ENCODE measurements at regions not wholly inside any gene's neighbourhood (a gene's known extent, or its start where the extent isn't known, plus 50 kb on each side); places are given as distances from the start of the nearest gene placed in this dataset.
A peak's percentile ranks its signal among the peaks of the same experiment; 100 is the strongest.

DNA sequence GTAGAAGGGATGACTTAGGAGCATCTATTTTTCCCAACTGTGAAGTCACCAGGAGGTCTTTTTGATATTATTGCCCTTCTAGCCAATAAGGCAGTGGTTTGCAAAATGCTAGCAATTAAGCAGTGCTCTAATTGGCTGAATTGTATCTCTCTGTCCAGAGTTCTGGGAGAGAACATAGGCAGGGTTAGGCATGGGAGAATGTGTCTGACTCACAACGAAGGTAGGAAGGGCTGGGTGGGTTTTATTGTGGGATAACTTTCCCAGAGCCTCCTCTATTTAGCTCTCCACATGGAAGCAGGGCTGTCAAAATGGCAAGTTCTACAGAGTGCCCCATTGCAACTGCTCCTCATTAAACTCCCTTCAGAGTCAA lies 415.9 kb upstream of the CADM1 start:
- no peak for DNase-seq (ENCODE audit: low read depth, low spot score)
- H3K4me1 Mint-ChIP-seq = peaks cover 17% of the 10 kb centered on the region
- H3K9me3 Mint-ChIP-seq = no peaks in the 10 kb centered on the region
- no peak overlapping the region for H3K4me3 Mint-ChIP-seq
- TF ChIP-seq, protein P1, sequence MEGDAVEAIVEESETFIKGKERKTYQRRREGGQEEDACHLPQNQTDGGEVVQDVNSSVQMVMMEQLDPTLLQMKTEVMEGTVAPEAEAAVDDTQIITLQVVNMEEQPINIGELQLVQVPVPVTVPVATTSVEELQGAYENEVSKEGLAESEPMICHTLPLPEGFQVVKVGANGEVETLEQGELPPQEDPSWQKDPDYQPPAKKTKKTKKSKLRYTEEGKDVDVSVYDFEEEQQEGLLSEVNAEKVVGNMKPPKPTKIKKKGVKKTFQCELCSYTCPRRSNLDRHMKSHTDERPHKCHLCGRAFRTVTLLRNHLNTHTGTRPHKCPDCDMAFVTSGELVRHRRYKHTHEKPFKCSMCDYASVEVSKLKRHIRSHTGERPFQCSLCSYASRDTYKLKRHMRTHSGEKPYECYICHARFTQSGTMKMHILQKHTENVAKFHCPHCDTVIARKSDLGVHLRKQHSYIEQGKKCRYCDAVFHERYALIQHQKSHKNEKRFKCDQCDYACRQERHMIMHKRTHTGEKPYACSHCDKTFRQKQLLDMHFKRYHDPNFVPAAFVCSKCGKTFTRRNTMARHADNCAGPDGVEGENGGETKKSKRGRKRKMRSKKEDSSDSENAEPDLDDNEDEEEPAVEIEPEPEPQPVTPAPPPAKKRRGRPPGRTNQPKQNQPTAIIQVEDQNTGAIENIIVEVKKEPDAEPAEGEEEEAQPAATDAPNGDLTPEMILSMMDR (conservative IDR thresholded peaks at IDR 0.05) = no peak
- no peaks in the 10 kb centered on the region for H3K36me3 Mint-ChIP-seq (ENCODE audit: low read depth)
- peaks cover 3% of the 10 kb centered on the region for H3K27me3 Mint-ChIP-seq (ENCODE audit: low read depth)
- H3K27ac Mint-ChIP-seq (ENCODE audit: unreplicated experiment) = peak overlapping the region; percentile 51

DNA sequence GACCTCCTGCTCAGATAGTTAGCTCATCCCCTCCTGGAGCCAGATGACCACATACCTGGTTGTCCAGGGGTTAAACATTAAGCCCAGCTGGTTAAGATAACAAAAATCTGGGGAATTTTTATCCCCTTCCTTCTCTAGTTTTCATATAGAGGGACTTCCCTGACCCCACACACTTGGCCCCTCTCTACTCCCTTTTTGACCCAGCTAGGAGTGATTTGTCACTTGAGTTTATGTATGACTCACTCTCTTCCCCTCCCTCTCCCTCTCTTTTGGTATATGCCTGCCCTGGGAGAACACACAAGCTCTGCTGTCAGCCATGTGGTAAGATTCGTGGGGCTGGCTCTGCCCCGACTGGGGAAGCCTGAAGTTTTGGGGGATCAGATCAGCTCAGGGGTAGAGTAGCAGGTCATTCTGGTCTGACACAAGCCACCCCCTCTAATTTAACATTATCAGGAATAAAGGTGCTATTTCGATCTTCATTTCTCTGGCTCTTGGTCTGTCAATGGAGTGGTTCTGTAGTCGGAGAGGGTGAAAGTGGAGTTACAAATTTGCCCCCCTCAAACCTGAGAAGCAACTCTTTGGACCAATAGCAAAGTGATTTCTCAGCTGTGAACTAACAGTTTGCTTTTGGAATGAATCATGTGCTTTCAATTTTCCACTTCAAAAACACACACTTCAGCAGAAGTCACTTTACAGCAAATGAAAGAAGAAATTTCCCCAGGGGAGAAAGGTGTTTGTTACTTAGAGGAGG lies 415.3 kb upstream of the CADM1 start:
- H3K36me3 Mint-ChIP-seq (ENCODE audit: low read depth) = no peaks in the 10 kb centered on the region
- H3K27ac Mint-ChIP-seq (ENCODE audit: unreplicated experiment) = no peak overlapping the region
- TF ChIP-seq, protein P1 (conservative IDR thresholded peaks at IDR 0.05) = no peak
- peaks cover 23% of the 10 kb centered on the region for H3K4me1 Mint-ChIP-seq
- H3K4me3 Mint-ChIP-seq = no peak overlapping the region
- DNase-seq (ENCODE audit: low read depth, low spot score) = no peak
- H3K27me3 Mint-ChIP-seq (ENCODE audit: low read depth) = peaks cover 3% of the 10 kb centered on the region
- no peaks in the 10 kb centered on the region for H3K9me3 Mint-ChIP-seq

DNA sequence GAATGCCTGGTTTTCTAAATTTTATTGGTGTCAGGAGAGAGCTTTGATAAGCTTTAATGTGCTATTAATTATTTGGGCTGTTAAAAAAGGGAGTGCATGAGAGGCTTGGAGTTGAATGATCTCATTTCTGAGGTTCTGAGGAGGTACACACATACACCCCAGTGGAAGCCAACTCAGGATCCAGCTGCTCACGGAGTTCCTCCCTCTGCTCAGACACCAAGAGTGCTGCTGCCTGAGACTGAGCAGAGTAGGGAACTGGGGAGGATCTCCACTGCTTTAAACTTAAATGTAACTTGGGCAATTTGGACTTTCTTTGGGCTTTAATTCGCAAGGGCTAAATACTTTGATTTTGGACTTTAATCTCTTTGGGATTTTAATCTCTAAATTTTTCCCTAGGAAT lies 414.4 kb upstream of the CADM1 start:
- no peak for DNase-seq (ENCODE audit: low read depth, low spot score)
- Mint-ChIP-seq H3K9me3 (no peaks in the 10 kb centered on the region), H3K36me3 (ENCODE audit: low read depth) (no peaks in the 10 kb centered on the region), H3K4me1 (peaks cover 26% of the 10 kb centered on the region), H3K27ac (ENCODE audit: unreplicated experiment) (no peak overlapping the region), H3K4me3 (no peak overlapping the region), H3K27me3 (ENCODE audit: low read depth) (peaks cover 3% of the 10 kb centered on the region)
- TF ChIP-seq, protein P1 (conservative IDR thresholded peaks at IDR 0.05) = no peak

DNA sequence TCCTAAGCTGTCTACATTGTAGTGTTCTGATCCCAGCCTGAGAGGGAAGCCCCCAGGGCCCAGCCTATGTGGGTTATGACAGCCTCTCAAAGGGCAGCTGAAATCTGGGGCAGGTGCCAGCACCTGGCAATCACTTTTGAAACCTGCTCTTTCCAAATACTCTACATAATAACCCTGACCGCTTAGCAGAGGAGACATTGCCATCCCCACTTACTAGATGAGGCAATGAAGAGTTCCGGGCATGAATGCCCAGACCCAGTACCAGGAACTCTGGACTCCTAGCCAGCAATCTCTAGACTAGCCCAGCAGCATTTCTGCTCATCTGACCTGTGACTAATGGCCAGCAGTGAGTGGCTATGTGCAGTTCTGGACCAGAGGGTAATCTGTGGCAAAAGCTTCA lies 412.4 kb upstream of the CADM1 start:
- no peak for DNase-seq (ENCODE audit: low read depth, low spot score)
- TF ChIP-seq, protein P1 (conservative IDR thresholded peaks at IDR 0.05) = no peak
- Mint-ChIP-seq H3K9me3 (no peaks in the 10 kb centered on the region), H3K27me3 (ENCODE audit: low read depth) (no peaks in the 10 kb centered on the region), H3K27ac (ENCODE audit: unreplicated experiment) (no peak overlapping the region), H3K36me3 (ENCODE audit: low read depth) (no peaks in the 10 kb centered on the region), H3K4me3 (no peak overlapping the region), H3K4me1 (peaks cover 29% of the 10 kb centered on the region)

DNA sequence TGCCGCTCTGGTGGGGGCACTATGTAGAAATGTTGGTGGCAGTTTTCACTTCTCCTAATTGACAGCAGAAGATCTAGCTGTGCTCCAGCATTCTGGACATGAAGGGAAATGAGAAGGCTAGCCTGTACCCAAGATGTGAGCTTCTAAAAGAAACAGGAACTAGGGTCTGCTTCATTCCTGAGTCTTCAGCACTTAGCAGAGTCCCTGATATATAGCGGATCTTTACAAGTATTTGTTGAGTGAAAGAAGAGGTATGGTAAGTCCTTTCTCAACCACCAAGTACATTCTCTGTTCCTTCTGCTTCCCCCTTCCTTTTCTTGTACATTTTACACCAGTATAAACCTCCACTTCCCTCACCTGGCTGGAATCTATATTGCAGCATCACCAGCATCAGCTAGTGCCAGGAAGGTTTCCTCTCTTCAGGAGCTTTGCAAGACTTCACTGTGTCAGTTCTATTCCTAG lies 408.3 kb upstream of the CADM1 start:
- Mint-ChIP-seq H3K4me3 (no peak overlapping the region), H3K9me3 (no peaks in the 10 kb centered on the region), H3K27me3 (ENCODE audit: low read depth) (no peaks in the 10 kb centered on the region), H3K36me3 (ENCODE audit: low read depth) (no peaks in the 10 kb centered on the region), H3K4me1 (peaks cover 27% of the 10 kb centered on the region), H3K27ac (ENCODE audit: unreplicated experiment) (no peak overlapping the region)
- TF ChIP-seq, protein P1 (conservative IDR thresholded peaks at IDR 0.05) = peak; percentile 62
- no peak for DNase-seq (ENCODE audit: low read depth, low spot score)
